ENCODE measurements at regions not wholly inside any gene's neighbourhood (a gene's known extent, or its start where the extent isn't known, plus 50 kb on each side); places are given as distances from the start of the nearest gene placed in this dataset.

- intact Hi-C loops (cut with DNase I; ENCODE audit: low total_unique reads) = no loop called here
- H3K27me3 ChIP-seq = no peaks in the 10 kb centered on the region
- TF ChIP-seq CTCF (IDR thresholded peaks at IDR 0.05) = no peak
- H3K9me3 ChIP-seq = peaks cover 0 to 6% (median 2%) of the 10 kb centered on the region in 3 donors
- H3K4me1 ChIP-seq = no peaks in the 10 kb centered on the region
- no peak overlapping the region for H3K4me3 ChIP-seq
- DNase-seq = no peak
- H3K27ac ChIP-seq = no peak overlapping the region
- H3K36me3 ChIP-seq = no peaks in the 10 kb centered on the region
These were observed 1546.5 kb downstream of the NCAM2 start for GRCh38 chr21:22544747-22545146.

GRCh38 chr21:22552390-22552789, 1554.2 kb downstream of the NCAM2 start:
- no peak for TF ChIP-seq CTCF (IDR thresholded peaks at IDR 0.05)
- Histone ChIP-seq H3K27me3 (no peaks in the 10 kb centered on the region), H3K4me3 (no peak overlapping the region), H3K9me3 (no peaks in the 10 kb centered on the region), H3K4me1 (no peaks in the 10 kb centered on the region), H3K27ac (no peak overlapping the region), H3K36me3 (no peaks in the 10 kb centered on the region)
- DNase-seq = no peak
- intact Hi-C loops (cut with DNase I; ENCODE audit: low total_unique reads) = no loop called here

- DNase-seq = no peak
- Histone ChIP-seq H3K27me3 (no peaks in the 10 kb centered on the region), H3K4me1 (no peaks in the 10 kb centered on the region), H3K36me3 (no peaks in the 10 kb centered on the region), H3K4me3 (no peak overlapping the region), H3K9me3 (no peaks in the 10 kb centered on the region), H3K27ac (no peak overlapping the region)
- no peak for TF ChIP-seq CTCF (IDR thresholded peaks at IDR 0.05)
- intact Hi-C loops (cut with DNase I; ENCODE audit: low total_unique reads) = no loop called here
These were observed 1556.6 kb downstream of the NCAM2 start for GRCh38 chr21:22554690-22555316.

- peaks cover 0 to 6% (median 0%) of the 10 kb centered on the region in 3 donors for H3K9me3 ChIP-seq
- H3K4me1 ChIP-seq = no peaks in the 10 kb centered on the region
- H3K4me3 ChIP-seq = no peak overlapping the region
- DNase-seq = no peak
- H3K27ac ChIP-seq = no peak overlapping the region
- intact Hi-C loops (cut with DNase I; ENCODE audit: low total_unique reads) = no loop called here
- TF ChIP-seq CTCF (IDR thresholded peaks at IDR 0.05) = no peak
- H3K36me3 ChIP-seq = no peaks in the 10 kb centered on the region
- H3K27me3 ChIP-seq = no peaks in the 10 kb centered on the region
These were observed 1558.6 kb downstream of the NCAM2 start for GRCh38 chr21:22556829-22557228.

GRCh38 chr21:22561946-22562345, 1563.7 kb downstream of the NCAM2 start:
- TF ChIP-seq CTCF (IDR thresholded peaks at IDR 0.05) = no peak
- Histone ChIP-seq H3K36me3 (no peaks in the 10 kb centered on the region), H3K9me3 (peaks cover 0 to 6% (median 0%) of the 10 kb centered on the region in 3 donors), H3K27me3 (no peaks in the 10 kb centered on the region), H3K4me1 (no peaks in the 10 kb centered on the region), H3K27ac (no peak overlapping the region), H3K4me3 (no peak overlapping the region)
- intact Hi-C loops (cut with DNase I; ENCODE audit: low total_unique reads) = no loop called here
- DNase-seq = no peak

GRCh38 chr21:22573834-22574233, 1575.6 kb downstream of the NCAM2 start:
- intact Hi-C loops (cut with DNase I; ENCODE audit: low total_unique reads) = no loop called here
- DNase-seq = no peak
- no peak for TF ChIP-seq CTCF (IDR thresholded peaks at IDR 0.05)

More at GRCh38 chr21:22573834-22574233, 1575.6 kb downstream of the NCAM2 start:
- H3K27ac ChIP-seq = no peak overlapping the region
- no peaks in the 10 kb centered on the region for H3K27me3 ChIP-seq
- no peaks in the 10 kb centered on the region for H3K4me1 ChIP-seq
- no peaks in the 10 kb centered on the region for H3K9me3 ChIP-seq
- H3K36me3 ChIP-seq = no peaks in the 10 kb centered on the region
- H3K4me3 ChIP-seq = no peak overlapping the region

All from tibial artery (tissue), 4 donors.